ENCODE measurements at regions not wholly inside any gene's neighbourhood (a gene's known extent, or its start where the extent isn't known, plus 50 kb on each side); places are given as distances from the start of the nearest gene placed in this dataset.

- TF ChIP-seq REST (IDR thresholded peaks at IDR 0.05; ENCODE audit: insufficient read depth in 1 of 2, low read depth in 2 of 2, low read length in 2 of 2) (no peak), POLR2AphosphoS5 (IDR thresholded peaks at IDR 0.05; ENCODE audit: low read depth, low read length) (no peak), TAF1 (IDR thresholded peaks at IDR 0.05; ENCODE audit: borderline replicate concordance, insufficient read depth, low read length) (no peak)
Observed at GRCh38 chr4:58961925-58962324, 1851.7 kb upstream of the IGFBP7 start.

Data from PFSK-1 (cell line).